Body of pancreas (tissue), 4 donors: ENCODE measurements at regions not wholly inside any gene's neighbourhood (a gene's known extent, or its start where the extent isn't known, plus 50 kb on each side); places are given as distances from the start of the nearest gene placed in this dataset.

ENCODE experiments used
- ATAC-seq: fragments of 150-250 bp; one replicate; pipeline ENCODE4 v1.9.1; 2016
- DNase-seq, 4 donors: peaks; one replicate each; pipeline ENCODE4 v3.0.0-alpha.2; 2019
- H3K27ac ChIP-seq, 4 donors: fragments of 200-600 bp; sonication (generic); 1 replicate in 3 of 4; 2 replicates in 1 of 4; pipeline versions ENCODE4 v1.5.1 to v1.6.1; 2016 to 2019; ENCODE audit warnings: mild to moderate bottlenecking in 1 of 4, mixed read lengths in 1 of 4, moderate library complexity in 1 of 4
- H3K27me3 ChIP-seq, 2 donors: fragments of 200-600 bp; sonication (generic); one replicate each; pipeline ENCODE4 v1.6.0; 2016; ENCODE audit warnings: mild to moderate bottlenecking in 1 of 2
- H3K36me3 ChIP-seq, 2 donors: fragments of 200-600 bp; sonication (generic); replicated peaks in 1 of 2; 2 replicates each; pipeline ENCODE4 v1.5.1; 2016; ENCODE audit warnings: low read depth in 2 of 2; ENCODE audit not compliant: insufficient read depth in 1 of 2
- H3K4me1 ChIP-seq: fragments of 200-600 bp; sonication (generic); one replicate; pipeline ENCODE4 v1.6.0; 2016
- H3K4me3 ChIP-seq, 2 donors: fragments of 200-600 bp; sonication (generic); 1 replicate in 1 of 2; 2 replicates in 1 of 2; pipeline ENCODE4 v1.5.1; 2016 to 2019
- H3K9me3 ChIP-seq, 3 donors: fragments of 200-600 bp; sonication (generic); 1 replicate in 2 of 3; 2 replicates in 1 of 3; pipeline ENCODE4 v1.5.1; 2016
- CTCF ChIP-seq, 7 experiments: fragments of 450-650 bp in 4 of 7; fragments of 200-600 bp in 3 of 7; sonication (generic) in 3 of 7; IDR thresholded peaks; one replicate each; pipeline ENCODE4 v1.5.1; 2016 to 2019; ENCODE audit warnings: antibody characterized with exemption in 7 of 7
- POLR2A ChIP-seq, 3 donors: fragments of 450-650 bp; IDR thresholded peaks; one replicate each; pipeline ENCODE4 v1.6.1; 2016; ENCODE audit warnings: antibody characterized with exemption in 3 of 3, mild to moderate bottlenecking in 2 of 3
- WGBS, 2 donors: methylation state at CpG; one replicate each; pipeline ENCODE4 v1.1.5; 2017; 5-methylcytosine and 5-hydroxymethylcytosine counted together
- intact Hi-C: fragments of 100-400 bp; cut with DNase I; formaldehyde crosslinking; loops from one replicate; pipeline ENCODE4 v1.15.1; 2023

DNA sequence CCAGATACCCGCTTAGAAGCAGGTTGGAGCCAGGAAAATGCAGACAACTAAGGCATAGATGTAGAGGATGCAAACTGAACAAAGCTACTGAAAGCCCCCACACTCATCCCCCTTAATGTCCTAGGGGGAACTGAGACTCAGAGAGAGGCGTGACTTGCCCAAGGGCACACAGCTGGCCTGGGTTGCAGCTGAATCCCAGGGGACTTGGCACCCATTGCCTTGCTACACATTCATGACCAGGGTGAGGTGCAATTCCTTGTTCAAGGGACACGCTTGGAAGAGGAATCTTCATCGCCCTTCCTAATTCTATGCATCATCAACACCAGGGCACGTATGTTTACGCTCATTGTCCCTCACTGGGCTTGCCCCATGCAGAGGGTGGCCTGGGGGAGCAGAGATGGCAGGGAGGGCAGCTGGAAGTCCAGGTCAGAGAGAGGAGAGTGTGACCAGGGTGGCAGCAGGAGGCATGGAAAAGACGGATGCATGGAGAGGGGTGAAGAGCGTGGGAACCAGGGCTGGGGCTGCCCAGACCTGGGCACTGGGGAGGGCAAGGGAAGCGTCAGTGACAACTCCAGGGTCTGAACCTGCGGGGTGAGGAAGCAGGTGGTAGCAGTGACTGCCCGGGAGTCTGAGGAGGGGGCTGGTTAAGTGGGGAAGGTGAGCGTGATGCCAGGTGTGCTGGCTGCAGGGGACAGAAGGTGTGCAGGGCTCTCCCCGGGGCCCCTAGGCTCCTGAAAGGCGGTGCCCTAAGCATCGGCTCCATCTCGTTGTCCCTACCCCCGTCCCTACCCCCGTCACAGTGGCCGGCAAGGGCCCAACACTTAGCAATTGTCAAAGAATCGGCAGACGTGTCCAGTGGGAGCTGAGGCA lies 267.1 kb upstream of the TNRC6C start:
- WGBS, 2 donors: 52 to 56% methylated on average over 18 to 21 of the region's 21 CpGs
- H3K36me3 ChIP-seq: no peaks in the 10 kb centered on the region
- TF ChIP-seq CTCF (IDR thresholded peaks at IDR 0.05): no peak
- TF ChIP-seq POLR2A (IDR thresholded peaks at IDR 0.05): no peak
- intact Hi-C loops: no loop called here
- no peak overlapping the region for H3K4me3 ChIP-seq
- DNase-seq (no peak), ATAC-seq (no peak)
- no peak overlapping the region for H3K27ac ChIP-seq
- H3K9me3 ChIP-seq: no peaks in the 10 kb centered on the region
- no peaks in the 10 kb centered on the region for H3K27me3 ChIP-seq
- H3K4me1 ChIP-seq: no peaks in the 10 kb centered on the region

DNA sequence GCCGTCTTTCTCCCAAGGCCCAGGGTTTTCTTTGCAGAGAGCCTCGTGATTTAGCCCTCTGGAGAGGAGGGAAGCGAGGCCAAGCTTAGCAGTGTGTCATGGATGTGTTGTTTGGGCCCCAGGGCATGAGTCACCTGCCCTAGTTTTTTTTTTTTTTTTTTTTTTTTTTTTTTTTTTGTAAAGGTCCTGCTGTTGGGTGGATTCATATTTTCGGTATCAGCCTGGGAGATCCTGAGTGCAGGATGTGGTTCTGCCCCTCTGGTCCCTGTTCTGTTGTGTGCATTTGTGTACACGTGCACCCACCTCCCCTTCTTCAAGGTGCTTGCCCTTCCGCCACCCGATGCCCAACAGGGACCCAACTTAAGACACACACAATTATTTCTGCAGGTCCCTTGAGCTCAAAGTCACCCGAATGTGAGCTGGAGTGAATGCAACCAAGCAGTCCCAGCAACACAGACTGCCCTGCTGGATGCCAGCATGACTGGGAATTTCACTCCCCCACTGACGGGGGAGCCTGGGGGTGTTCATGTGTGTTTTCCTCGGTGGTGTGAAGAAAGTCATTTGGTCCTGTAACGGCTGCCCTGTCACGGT lies 265.8 kb upstream of the TNRC6C start:
- no peak overlapping the region for H3K4me3 ChIP-seq
- WGBS, 2 donors: 43 to 53% methylated on average over 12 of the region's 12 CpGs
- ATAC-seq: no peak
- H3K9me3 ChIP-seq: no peaks in the 10 kb centered on the region
- intact Hi-C loops: no loop called here
- TF ChIP-seq CTCF (IDR thresholded peaks at IDR 0.05) (no peak), POLR2A (IDR thresholded peaks at IDR 0.05) (no peak)
- H3K27me3 ChIP-seq: peaks cover 0 to 5% of the 10 kb centered on the region in 2 donors
- no peaks in the 10 kb centered on the region for H3K4me1 ChIP-seq
- no peak overlapping the region for H3K27ac ChIP-seq
- no peaks in the 10 kb centered on the region for H3K36me3 ChIP-seq
- DNase-seq: no peak

DNA sequence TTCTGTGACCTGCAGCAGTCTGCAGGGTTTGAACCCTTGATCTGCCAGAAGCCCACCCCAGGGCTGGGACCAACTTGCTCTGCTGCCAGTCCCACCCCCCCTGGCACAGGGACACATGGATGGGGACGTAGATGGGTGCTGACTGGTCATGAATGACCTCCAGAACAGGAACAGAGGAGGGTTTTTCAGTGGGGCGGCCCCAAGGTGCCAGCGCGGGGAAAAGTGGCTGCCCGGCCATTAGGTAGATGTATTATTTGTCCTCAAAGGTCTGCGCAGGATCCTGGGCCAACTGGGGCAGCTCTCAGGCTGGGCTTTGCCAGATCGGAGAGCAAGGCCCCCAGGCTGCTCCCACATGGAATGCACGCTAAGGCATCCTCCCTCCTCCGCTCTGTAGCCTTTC lies 265.2 kb upstream of the TNRC6C start:
- ATAC-seq (no peak), DNase-seq (no peak)
- Histone ChIP-seq H3K27me3 (peaks cover 0 to 5% of the 10 kb centered on the region in 2 donors), H3K27ac (no peak overlapping the region), H3K9me3 (no peaks in the 10 kb centered on the region), H3K4me3 (no peak overlapping the region), H3K4me1 (no peaks in the 10 kb centered on the region), H3K36me3 (no peaks in the 10 kb centered on the region)
- intact Hi-C loops: no loop called here
- 53 to 59% methylated on average over 9 of the region's 9 CpGs for WGBS, 2 donors
- TF ChIP-seq CTCF (IDR thresholded peaks at IDR 0.05): no peak
- no peak for TF ChIP-seq POLR2A (IDR thresholded peaks at IDR 0.05)

- Histone ChIP-seq H3K27me3 (peaks cover 0 to 5% of the 10 kb centered on the region in 2 donors), H3K4me3 (no peak overlapping the region), H3K36me3 (no peaks in the 10 kb centered on the region), H3K27ac (no peak overlapping the region), H3K9me3 (no peaks in the 10 kb centered on the region), H3K4me1 (no peaks in the 10 kb centered on the region)
- DNase-seq (no peak), ATAC-seq (no peak)
- 21 to 29% methylated on average over 7 of the region's 7 CpGs for WGBS, 2 donors
- intact Hi-C loops: no loop called here
- TF ChIP-seq POLR2A (IDR thresholded peaks at IDR 0.05) (no peak), CTCF (IDR thresholded peaks at IDR 0.05) (no peak)
These were observed 264.7 kb upstream of the TNRC6C start for GRCh38 chr17:77693776-77694175.
